HUES48 (cell line): ENCODE measurements at regions not wholly inside any gene's neighbourhood (a gene's known extent, or its start where the extent isn't known, plus 50 kb on each side); places are given as distances from the start of the nearest gene placed in this dataset.
"Not testable (repeated sequence)": the region's sequence is repeated elsewhere in the genome, so short reads cannot be mapped to it uniquely, and the experiment has no call there.

ENCODE experiments used
- H3K27ac ChIP-seq: one replicate; pipeline ENCODE4 v1.7.0; 2013; ENCODE audit warnings: low read depth, low read length, inconsistent platforms
- H3K27me3 ChIP-seq: 2 replicates; pipeline ENCODE4 v1.6.1; 2013; ENCODE audit warnings: mild to moderate bottlenecking, low read length; ENCODE audit not compliant: control insufficient read depth, insufficient read depth
- H3K36me3 ChIP-seq: 2 replicates; pipeline ENCODE4 v1.6.1; 2013; ENCODE audit warnings: low read length; ENCODE audit not compliant: control insufficient read depth, insufficient read depth
- H3K4me1 ChIP-seq: 2 replicates; pipeline ENCODE4 v1.6.1; 2013; ENCODE audit warnings: mild to moderate bottlenecking, low read length; ENCODE audit not compliant: control insufficient read depth, insufficient read depth
- H3K4me3 ChIP-seq: 2 replicates; pipeline ENCODE4 v1.5.1; 2013; ENCODE audit warnings: mild to moderate bottlenecking, low read depth, low read length
- H3K9ac ChIP-seq: 2 replicates; pipeline ENCODE4 v1.6.1; 2013; ENCODE audit warnings: mild to moderate bottlenecking, low read depth, low read length, moderate library complexity
- H3K9me3 ChIP-seq: 2 replicates; pipeline ENCODE4 v1.6.1; 2013; ENCODE audit warnings: low read length; ENCODE audit not compliant: control insufficient read depth, insufficient read depth

GRCh38 chr7:133165001-133165400, 83.1 kb upstream of the CHCHD3 start:
- H3K9me3 ChIP-seq = no peaks in the 10 kb centered on the region
- H3K4me3 ChIP-seq = no peak overlapping the region
- H3K27ac ChIP-seq = no peak overlapping the region
- no peak overlapping the region for H3K9ac ChIP-seq
- H3K4me1 ChIP-seq = no peaks in the 10 kb centered on the region
- no peaks in the 10 kb centered on the region for H3K36me3 ChIP-seq
- no peaks in the 10 kb centered on the region for H3K27me3 ChIP-seq

GRCh38 chr7:133165529-133165928, 83.6 kb upstream of the CHCHD3 start:
- Histone ChIP-seq H3K4me3 (no peak overlapping the region), H3K4me1 (no peaks in the 10 kb centered on the region), H3K36me3 (no peaks in the 10 kb centered on the region), H3K9me3 (no peaks in the 10 kb centered on the region), H3K27me3 (no peaks in the 10 kb centered on the region), H3K27ac (no peak overlapping the region), H3K9ac (no peak overlapping the region)

DNA sequence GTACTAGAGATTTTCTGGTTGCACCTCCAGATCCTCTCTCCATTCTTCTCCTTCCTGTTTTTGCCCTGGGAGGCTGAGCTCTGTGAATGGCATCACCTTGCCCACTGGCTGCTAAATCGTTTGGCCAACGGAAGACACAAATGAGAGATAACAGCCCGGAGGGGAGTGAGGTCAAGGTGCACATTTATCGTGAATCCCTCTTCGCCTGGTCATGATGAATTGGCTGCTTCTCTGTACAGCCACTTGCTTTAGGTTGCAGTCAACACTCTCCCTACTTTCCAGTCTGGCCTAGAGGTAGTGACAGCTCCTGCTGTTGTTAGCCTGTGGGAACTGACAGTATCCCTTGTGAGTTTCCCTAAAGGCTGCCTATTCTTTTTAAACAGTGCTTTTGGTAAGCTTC, 85.4 kb upstream of the CHCHD3 start:
- Histone ChIP-seq H3K9ac (no peak overlapping the region), H3K4me3 (no peak overlapping the region), H3K9me3 (no peaks in the 10 kb centered on the region), H3K27ac (no peak overlapping the region), H3K27me3 (no peaks in the 10 kb centered on the region), H3K36me3 (no peaks in the 10 kb centered on the region), H3K4me1 (no peaks in the 10 kb centered on the region)

DNA sequence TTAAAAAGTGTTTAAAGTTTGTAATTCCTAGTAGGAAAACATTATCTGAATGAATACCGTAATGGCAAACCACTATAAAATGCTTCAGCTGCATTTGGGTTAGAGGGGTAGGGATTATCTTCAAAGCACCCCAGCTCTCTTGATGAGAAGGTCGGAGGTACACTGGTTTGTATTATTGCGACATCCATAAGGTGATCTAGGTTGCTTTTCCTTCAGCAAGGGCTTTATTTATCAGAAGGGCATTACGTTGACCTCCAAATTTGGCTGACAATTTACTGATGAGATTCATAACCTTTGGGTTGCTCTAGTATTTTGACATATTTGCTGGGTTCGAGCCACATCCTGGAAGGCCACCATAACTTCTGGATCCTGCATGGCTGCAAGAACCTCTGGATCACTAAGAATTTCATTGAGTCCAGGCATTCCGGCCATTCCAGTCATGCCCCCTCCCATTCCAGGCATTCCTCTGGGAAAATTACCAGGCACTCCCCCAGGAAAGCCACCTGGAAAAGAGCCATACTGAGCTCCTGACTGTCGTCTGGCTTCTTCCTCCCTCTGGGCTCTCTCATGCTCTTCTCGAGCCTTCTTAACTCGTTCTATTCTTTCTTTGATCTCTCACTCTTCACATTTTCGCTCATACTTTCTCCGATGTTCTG, 83.6 kb upstream of the EXOC4 start:
- H3K27ac ChIP-seq, H3K27me3 ChIP-seq, H3K4me1 ChIP-seq, H3K9ac ChIP-seq, H3K9me3 ChIP-seq, H3K4me3 ChIP-seq, H3K36me3 ChIP-seq: not testable (repeated sequence)

GRCh38 chr7:133177476-133177875, 75.4 kb upstream of the EXOC4 start:
- not testable (repeated sequence) for H3K9me3 ChIP-seq

GRCh38 chr7:133180717-133181116, 72.2 kb upstream of the EXOC4 start:
- H3K4me3 ChIP-seq = no peak overlapping the region
- no peaks in the 10 kb centered on the region for H3K36me3 ChIP-seq
- H3K9ac ChIP-seq = no peak overlapping the region
- H3K4me1 ChIP-seq = no peaks in the 10 kb centered on the region
- no peak overlapping the region for H3K27ac ChIP-seq
- no peaks in the 10 kb centered on the region for H3K27me3 ChIP-seq
- no peaks in the 10 kb centered on the region; the same call in 1 of the 2 replicates for H3K9me3 ChIP-seq

More at GRCh38 chr7:133177476-133177875, 75.4 kb upstream of the EXOC4 start:
- H3K4me1 ChIP-seq, H3K36me3 ChIP-seq, H3K4me3 ChIP-seq, H3K9ac ChIP-seq, H3K27me3 ChIP-seq, H3K27ac ChIP-seq: not testable (repeated sequence)

DNA sequence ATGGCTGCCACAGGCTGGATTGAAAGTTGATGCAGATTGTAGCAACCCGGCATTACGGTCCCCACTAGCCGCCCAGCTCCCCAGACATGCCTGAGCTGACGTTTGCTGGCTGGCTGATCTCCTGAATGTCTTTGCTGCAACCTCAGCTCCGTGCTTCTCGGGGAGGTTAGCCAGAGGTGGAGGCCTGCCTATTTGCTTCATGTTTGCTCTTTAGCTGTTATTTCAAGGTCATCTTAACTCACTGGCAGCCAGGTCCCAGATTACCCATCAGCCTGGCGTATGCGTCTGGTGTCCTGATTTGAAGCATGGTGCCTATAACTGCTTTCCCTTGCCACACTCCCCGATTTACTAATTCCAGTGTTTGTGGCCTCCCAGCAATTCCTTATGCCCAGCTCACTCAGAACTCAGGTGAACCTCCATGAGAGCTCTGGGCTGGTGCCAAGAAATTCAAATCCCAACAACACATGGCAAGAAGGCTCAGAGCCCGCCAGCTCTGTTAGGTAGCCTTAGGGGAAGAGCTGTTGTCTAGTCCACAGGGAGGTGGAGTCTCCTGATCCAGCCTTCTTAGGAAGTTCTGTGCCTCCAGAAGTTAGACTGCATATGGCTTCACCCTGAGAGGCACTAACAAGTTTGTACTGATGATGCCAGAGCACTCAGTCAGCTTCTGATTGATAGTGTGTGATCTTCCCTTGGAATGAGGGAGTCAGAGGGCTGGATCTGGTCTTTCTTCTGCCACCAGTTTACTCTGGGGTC, 69.7 kb upstream of the EXOC4 start:
- Histone ChIP-seq H3K27me3 (no peaks in the 10 kb centered on the region), H3K36me3 (no peaks in the 10 kb centered on the region), H3K4me1 (peaks cover 12% of the 10 kb centered on the region), H3K9me3 (no peaks in the 10 kb centered on the region), H3K27ac (no peak overlapping the region), H3K4me3 (no peak overlapping the region), H3K9ac (no peak overlapping the region)

DNA sequence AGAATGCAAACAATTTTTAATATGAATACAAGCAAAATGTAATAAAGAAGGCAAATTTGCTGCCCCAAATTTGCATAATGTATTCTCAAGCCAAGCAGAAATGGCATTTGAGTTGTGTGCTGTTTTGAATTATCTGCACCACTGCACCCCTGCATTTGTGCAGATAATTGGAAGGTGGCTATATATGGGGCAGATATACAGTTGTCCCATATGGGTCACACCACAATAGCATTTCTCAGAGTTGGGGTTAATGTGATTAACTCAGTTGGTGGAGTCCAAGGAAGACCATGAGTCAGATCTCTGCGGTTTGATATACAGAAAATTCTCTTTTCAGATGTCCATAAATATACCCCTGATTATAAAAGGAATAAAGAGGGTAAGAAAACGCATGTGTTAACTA, 68.9 kb upstream of the EXOC4 start:
- H3K4me3 ChIP-seq = no peak overlapping the region
- H3K27me3 ChIP-seq = no peaks in the 10 kb centered on the region
- H3K9me3 ChIP-seq = no peaks in the 10 kb centered on the region

GRCh38 chr7:133185512-133185911, 67.4 kb upstream of the EXOC4 start:
- Histone ChIP-seq H3K9me3 (no peaks in the 10 kb centered on the region), H3K4me3 (no peak overlapping the region), H3K9ac (no peak overlapping the region), H3K4me1 (peaks cover 14% of the 10 kb centered on the region), H3K27ac (no peak overlapping the region), H3K36me3 (no peaks in the 10 kb centered on the region), H3K27me3 (no peaks in the 10 kb centered on the region)

More for the DNA sequence above, 68.9 kb upstream of the EXOC4 start:
- H3K27ac ChIP-seq = no peak overlapping the region
- H3K36me3 ChIP-seq = no peaks in the 10 kb centered on the region
- no peak overlapping the region for H3K9ac ChIP-seq
- H3K4me1 ChIP-seq = peaks cover 14% of the 10 kb centered on the region

- peaks cover 14% of the 10 kb centered on the region for H3K4me1 ChIP-seq
- H3K27me3 ChIP-seq = no peaks in the 10 kb centered on the region
- H3K9me3 ChIP-seq = no peaks in the 10 kb centered on the region
- H3K9ac ChIP-seq = no peak overlapping the region
- no peak overlapping the region for H3K4me3 ChIP-seq
- H3K27ac ChIP-seq = no peak overlapping the region
- H3K36me3 ChIP-seq = no peaks in the 10 kb centered on the region
Measured at GRCh38 chr7:133186060-133186459, 66.8 kb upstream of the EXOC4 start.

- Histone ChIP-seq H3K9ac (no peak overlapping the region), H3K4me3 (no peak overlapping the region), H3K27ac (no peak overlapping the region), H3K36me3 (no peaks in the 10 kb centered on the region), H3K27me3 (no peaks in the 10 kb centered on the region), H3K4me1 (peaks cover 14% of the 10 kb centered on the region), H3K9me3 (no peaks in the 10 kb centered on the region; the same call in 1 of the 2 replicates)
Measured at GRCh38 chr7:133190172-133190528, 62.7 kb upstream of the EXOC4 start.
